HCT116 (cell line): ENCODE measurements at regions not wholly inside any gene's neighbourhood (a gene's known extent, or its start where the extent isn't known, plus 50 kb on each side); places are given as distances from the start of the nearest gene placed in this dataset.

Source experiments
- JUND ChIP-seq: IDR thresholded peaks from 2 replicates; pipeline ENCODE4 v1.6.1; 2012
- TF ChIP-seq, protein P1 (sequence below), 3 experiments: fragments of 200-600 bp in 1 of 3; sonication (generic) in 1 of 3; IDR thresholded peaks in 2 of 3; conservative IDR thresholded peaks in 1 of 3; 2 replicates each; pipeline ENCODE4 v1.5.1; 2012 to 2017; ENCODE audit warnings: low read depth in 2 of 3, low read length in 2 of 3, antibody characterized with exemption in 1 of 3, borderline replicate concordance in 1 of 3, control low read depth in 1 of 3, mild to moderate bottlenecking in 1 of 3, mixed read lengths in 1 of 3, mixed run types in 1 of 3, moderate library complexity in 1 of 3; ENCODE audit not compliant: insufficient read depth in 1 of 3
- TF ChIP-seq, protein P2 (sequence below): IDR thresholded peaks from 2 replicates; pipeline ENCODE4 v1.6.1; 2012

DNA sequence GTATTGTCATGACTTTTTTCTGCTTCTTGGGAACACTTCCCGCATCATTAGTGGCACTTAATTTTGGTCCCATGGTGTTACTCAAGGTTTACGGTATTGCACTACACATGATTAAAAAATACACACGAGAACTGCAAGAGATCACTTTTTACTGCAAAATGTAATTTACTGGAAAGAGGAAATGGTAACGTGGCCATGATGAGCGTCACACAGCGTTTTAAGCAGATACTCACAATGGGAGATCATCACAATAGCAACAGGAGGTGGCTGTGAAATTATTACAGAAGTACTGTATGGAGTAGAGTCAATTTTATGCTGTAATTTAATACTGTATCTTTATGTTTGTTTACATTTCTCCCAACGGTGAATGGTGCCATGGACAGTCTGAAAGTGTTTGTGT is 1510.3 kb downstream of the AMY1C start:
- TF ChIP-seq, protein P1, sequence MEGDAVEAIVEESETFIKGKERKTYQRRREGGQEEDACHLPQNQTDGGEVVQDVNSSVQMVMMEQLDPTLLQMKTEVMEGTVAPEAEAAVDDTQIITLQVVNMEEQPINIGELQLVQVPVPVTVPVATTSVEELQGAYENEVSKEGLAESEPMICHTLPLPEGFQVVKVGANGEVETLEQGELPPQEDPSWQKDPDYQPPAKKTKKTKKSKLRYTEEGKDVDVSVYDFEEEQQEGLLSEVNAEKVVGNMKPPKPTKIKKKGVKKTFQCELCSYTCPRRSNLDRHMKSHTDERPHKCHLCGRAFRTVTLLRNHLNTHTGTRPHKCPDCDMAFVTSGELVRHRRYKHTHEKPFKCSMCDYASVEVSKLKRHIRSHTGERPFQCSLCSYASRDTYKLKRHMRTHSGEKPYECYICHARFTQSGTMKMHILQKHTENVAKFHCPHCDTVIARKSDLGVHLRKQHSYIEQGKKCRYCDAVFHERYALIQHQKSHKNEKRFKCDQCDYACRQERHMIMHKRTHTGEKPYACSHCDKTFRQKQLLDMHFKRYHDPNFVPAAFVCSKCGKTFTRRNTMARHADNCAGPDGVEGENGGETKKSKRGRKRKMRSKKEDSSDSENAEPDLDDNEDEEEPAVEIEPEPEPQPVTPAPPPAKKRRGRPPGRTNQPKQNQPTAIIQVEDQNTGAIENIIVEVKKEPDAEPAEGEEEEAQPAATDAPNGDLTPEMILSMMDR (IDR thresholded peaks at IDR 0.05 in 2 of 3, conservative IDR thresholded peaks at IDR 0.05 in 1 of 3; ENCODE audit: borderline replicate concordance in 1 of 3, insufficient read depth in 1 of 3, low read depth in 2 of 3, low read length in 2 of 3) = no peak
- TF ChIP-seq, protein P2, sequence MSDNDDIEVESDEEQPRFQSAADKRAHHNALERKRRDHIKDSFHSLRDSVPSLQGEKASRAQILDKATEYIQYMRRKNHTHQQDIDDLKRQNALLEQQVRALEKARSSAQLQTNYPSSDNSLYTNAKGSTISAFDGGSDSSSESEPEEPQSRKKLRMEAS = no peak
- no peak for TF ChIP-seq JUND
